ENCODE measurements at regions not wholly inside any gene's neighbourhood (a gene's known extent, or its start where the extent isn't known, plus 50 kb on each side); places are given as distances from the start of the nearest gene placed in this dataset.
A peak's percentile ranks its signal among the peaks of the same experiment; 100 is the strongest.

- no peak overlapping the region for H3K9ac ChIP-seq (ENCODE audit: low read length)
- WGBS (ENCODE audit: extremely low coverage, insufficient coverage, low lambda C conversion rate) = no CpG with 5 or more reads among the region's 5 CpGs
Observed at GRCh38 chr20:21575981-21576740, 62.3 kb upstream of the NKX2-2 start.

GRCh38 chr20:21575167-21575566 lies 61.3 kb upstream of the NKX2-2 start:
- H3K4me1 ChIP-seq (ENCODE audit: control insufficient read depth, low read depth, low read length) = no peaks in the 10 kb centered on the region
- no peak overlapping the region for H3K9ac ChIP-seq (ENCODE audit: low read length)
- H3K79me1 ChIP-seq (ENCODE audit: low read length) = no peaks in the 10 kb centered on the region
- H3K27ac ChIP-seq (ENCODE audit: low read depth, low read length) = no peak overlapping the region
- no peak overlapping the region for H3K23ac ChIP-seq (ENCODE audit: low read length)
- no peak overlapping the region for H3K4me2 ChIP-seq (ENCODE audit: low read length)
- no peak overlapping the region for H2BK120ac ChIP-seq (ENCODE audit: low read depth, low read length)
- no peaks in the 10 kb centered on the region for H3K27me3 ChIP-seq (ENCODE audit: insufficient read depth, low read length, poor library complexity)
- H3K18ac ChIP-seq (ENCODE audit: low read length) = no peak overlapping the region
- no peak overlapping the region for H2BK5ac ChIP-seq (ENCODE audit: low read length)
- H3K36me3 ChIP-seq (ENCODE audit: control insufficient read depth, insufficient read depth, low read length) = no peaks in the 10 kb centered on the region
- DNase-seq = no peak
- H2BK15ac ChIP-seq (replicated peaks; ENCODE audit: low read depth) = no peak overlapping the region
- no peak overlapping the region for H3K4ac ChIP-seq (ENCODE audit: low read depth, low read length)
- no peak overlapping the region for H4K8ac ChIP-seq (ENCODE audit: low read depth, low read length)
- no peak overlapping the region for H4K5ac ChIP-seq (ENCODE audit: low read length)
- H2AK5ac ChIP-seq (ENCODE audit: low read length) = no peak overlapping the region
- no peak overlapping the region for H3K56ac ChIP-seq (ENCODE audit: low read length)
- no peak overlapping the region for H3K4me3 ChIP-seq (ENCODE audit: low read length)
- H3K79me2 ChIP-seq (ENCODE audit: control insufficient read depth, insufficient read depth, low read length) = no peaks in the 10 kb centered on the region
- WGBS (ENCODE audit: extremely low coverage, insufficient coverage, low lambda C conversion rate) = no CpG with 5 or more reads among the region's 3 CpGs

More at GRCh38 chr20:21575981-21576740, 62.3 kb upstream of the NKX2-2 start:
- Histone ChIP-seq H4K5ac (ENCODE audit: low read length) (no peak overlapping the region), H3K27ac (ENCODE audit: low read depth, low read length) (no peak overlapping the region), H2AK5ac (ENCODE audit: low read length) (no peak overlapping the region), H3K4me3 (ENCODE audit: low read length) (no peak overlapping the region), H3K56ac (ENCODE audit: low read length) (no peak overlapping the region), H3K27me3 (ENCODE audit: insufficient read depth, low read length, poor library complexity) (no peaks in the 10 kb centered on the region), H2BK15ac (replicated peaks; ENCODE audit: low read depth) (no peak overlapping the region), H3K4me2 (ENCODE audit: low read length) (no peak overlapping the region), H3K4me1 (ENCODE audit: control insufficient read depth, low read depth, low read length) (no peaks in the 10 kb centered on the region), H3K79me1 (ENCODE audit: low read length) (no peaks in the 10 kb centered on the region), H3K18ac (ENCODE audit: low read length) (no peak overlapping the region), H2BK120ac (ENCODE audit: low read depth, low read length) (no peak overlapping the region), H3K79me2 (ENCODE audit: control insufficient read depth, insufficient read depth, low read length) (no peaks in the 10 kb centered on the region), H3K23ac (ENCODE audit: low read length) (no peak overlapping the region), H2BK5ac (ENCODE audit: low read length) (no peak overlapping the region), H3K4ac (ENCODE audit: low read depth, low read length) (no peak overlapping the region), H3K36me3 (ENCODE audit: control insufficient read depth, insufficient read depth, low read length) (no peaks in the 10 kb centered on the region), H4K8ac (ENCODE audit: low read depth, low read length) (no peak overlapping the region)
- DNase-seq = no peak

GRCh38 chr20:21574443-21574842 lies 60.6 kb upstream of the NKX2-2 start:
- no peak for DNase-seq
- Histone ChIP-seq H3K9ac (ENCODE audit: low read length) (no peak overlapping the region), H3K4ac (ENCODE audit: low read depth, low read length) (no peak overlapping the region), H2BK15ac (replicated peaks; ENCODE audit: low read depth) (no peak overlapping the region), H3K27ac (ENCODE audit: low read depth, low read length) (no peak overlapping the region), H3K36me3 (ENCODE audit: control insufficient read depth, insufficient read depth, low read length) (no peaks in the 10 kb centered on the region), H3K4me1 (ENCODE audit: control insufficient read depth, low read depth, low read length) (no peaks in the 10 kb centered on the region), H4K8ac (ENCODE audit: low read depth, low read length) (no peak overlapping the region), H2BK5ac (ENCODE audit: low read length) (no peak overlapping the region), H3K79me2 (ENCODE audit: control insufficient read depth, insufficient read depth, low read length) (no peaks in the 10 kb centered on the region), H3K27me3 (ENCODE audit: insufficient read depth, low read length, poor library complexity) (no peaks in the 10 kb centered on the region), H3K23ac (ENCODE audit: low read length) (no peak overlapping the region), H3K79me1 (ENCODE audit: low read length) (no peaks in the 10 kb centered on the region), H4K5ac (ENCODE audit: low read length) (no peak overlapping the region), H2BK120ac (ENCODE audit: low read depth, low read length) (no peak overlapping the region), H3K18ac (ENCODE audit: low read length) (no peak overlapping the region), H2AK5ac (ENCODE audit: low read length) (no peak overlapping the region), H3K4me3 (ENCODE audit: low read length) (no peak overlapping the region), H3K4me2 (ENCODE audit: low read length) (no peak overlapping the region), H3K56ac (ENCODE audit: low read length) (no peak overlapping the region)
- no CpG with 5 or more reads among the region's 13 CpGs for WGBS (ENCODE audit: extremely low coverage, insufficient coverage, low lambda C conversion rate)

- Histone ChIP-seq H4K8ac (ENCODE audit: low read depth, low read length) (no peak overlapping the region), H2AK5ac (ENCODE audit: low read length) (no peak overlapping the region), H3K79me1 (ENCODE audit: low read length) (no peaks in the 10 kb centered on the region), H4K5ac (ENCODE audit: low read length) (no peak overlapping the region), H3K9ac (ENCODE audit: low read length) (no peak overlapping the region), H3K23ac (ENCODE audit: low read length) (no peak overlapping the region), H3K36me3 (ENCODE audit: control insufficient read depth, insufficient read depth, low read length) (no peaks in the 10 kb centered on the region), H3K27ac (ENCODE audit: low read depth, low read length) (no peak overlapping the region), H2BK120ac (ENCODE audit: low read depth, low read length) (no peak overlapping the region), H3K18ac (ENCODE audit: low read length) (no peak overlapping the region), H2BK15ac (replicated peaks; ENCODE audit: low read depth) (no peak overlapping the region), H3K79me2 (ENCODE audit: control insufficient read depth, insufficient read depth, low read length) (no peaks in the 10 kb centered on the region), H2BK5ac (ENCODE audit: low read length) (no peak overlapping the region), H3K27me3 (ENCODE audit: insufficient read depth, low read length, poor library complexity) (no peaks in the 10 kb centered on the region), H3K4me1 (ENCODE audit: control insufficient read depth, low read depth, low read length) (no peaks in the 10 kb centered on the region), H3K4ac (ENCODE audit: low read depth, low read length) (no peak overlapping the region), H3K4me3 (ENCODE audit: low read length) (no peak overlapping the region), H3K56ac (ENCODE audit: low read length) (no peak overlapping the region), H3K4me2 (ENCODE audit: low read length) (no peak overlapping the region)
- WGBS (ENCODE audit: extremely low coverage, insufficient coverage, low lambda C conversion rate) = 100% methylated on average over 1 of the region's 5 CpGs
- no peak for DNase-seq
Observed at GRCh38 chr20:21573259-21573658, 59.4 kb upstream of the NKX2-2 start.

- no peak overlapping the region for H4K8ac ChIP-seq (ENCODE audit: low read depth, low read length)
- H3K9ac ChIP-seq (ENCODE audit: low read length) = no peak overlapping the region
- no peaks in the 10 kb centered on the region for H3K36me3 ChIP-seq (ENCODE audit: control insufficient read depth, insufficient read depth, low read length)
- no peak overlapping the region for H3K27ac ChIP-seq (ENCODE audit: low read depth, low read length)
- no peaks in the 10 kb centered on the region for H3K27me3 ChIP-seq (ENCODE audit: insufficient read depth, low read length, poor library complexity)
- no peaks in the 10 kb centered on the region for H3K79me1 ChIP-seq (ENCODE audit: low read length)
- H3K4me1 ChIP-seq (ENCODE audit: control insufficient read depth, low read depth, low read length) = no peaks in the 10 kb centered on the region
- no peak overlapping the region for H2BK120ac ChIP-seq (ENCODE audit: low read depth, low read length)
- no peak overlapping the region for H4K5ac ChIP-seq (ENCODE audit: low read length)
- no peak overlapping the region for H3K4me2 ChIP-seq (ENCODE audit: low read length)
- no peak overlapping the region for H2BK15ac ChIP-seq (replicated peaks; ENCODE audit: low read depth)
- no peak overlapping the region for H3K56ac ChIP-seq (ENCODE audit: low read length)
- no peak overlapping the region for H3K23ac ChIP-seq (ENCODE audit: low read length)
- no CpG with 5 or more reads among the region's 15 CpGs for whole genome bisulfite sequencing (ENCODE audit: extremely low coverage, insufficient coverage, low lambda C conversion rate)
- DNase-seq = peak; percentile 20
- no peaks in the 10 kb centered on the region for H3K79me2 ChIP-seq (ENCODE audit: control insufficient read depth, insufficient read depth, low read length)
- H3K4me3 ChIP-seq (ENCODE audit: low read length) = no peak overlapping the region
- H3K18ac ChIP-seq (ENCODE audit: low read length) = no peak overlapping the region
- H2BK5ac ChIP-seq (ENCODE audit: low read length) = no peak overlapping the region
- no peak overlapping the region for H2AK5ac ChIP-seq (ENCODE audit: low read length)
- H3K4ac ChIP-seq (ENCODE audit: low read depth, low read length) = no peak overlapping the region
Observed at GRCh38 chr20:21571841-21572690, 58.2 kb upstream of the NKX2-2 start.

Data from mesendoderm (in vitro differentiated cells).